ENCODE measurements at regions not wholly inside any gene's neighbourhood (a gene's known extent, or its start where the extent isn't known, plus 50 kb on each side); places are given as distances from the start of the nearest gene placed in this dataset.

GRCh38 chr2:21331625-21332370, 208.0 kb downstream of the TDRD15 start:
- TF ChIP-seq ZFP36L1 (CRISPR knock-in tag; IDR thresholded peaks at IDR 0.05) (no peak), CBX1 (IDR thresholded peaks at IDR 0.05; ENCODE audit: low read depth) (no peak), TBL1XR1 (IDR thresholded peaks at IDR 0.05; ENCODE audit: borderline replicate concordance, low read length, partially characterized antibody) (no peak), HNF1B (CRISPR knock-in tag; IDR thresholded peaks at IDR 0.05) (no peak), KDM2A (CRISPR knock-in tag; IDR thresholded peaks at IDR 0.05; ENCODE audit: borderline replicate concordance, low read depth) (no peak), ZNF614 (CRISPR knock-in tag; IDR thresholded peaks at IDR 0.05; ENCODE audit: borderline replicate concordance) (no peak), ZSCAN9 (CRISPR knock-in tag; IDR thresholded peaks at IDR 0.05; ENCODE audit: borderline replicate concordance) (no peak)
- TF ChIP-seq, protein P1, sequence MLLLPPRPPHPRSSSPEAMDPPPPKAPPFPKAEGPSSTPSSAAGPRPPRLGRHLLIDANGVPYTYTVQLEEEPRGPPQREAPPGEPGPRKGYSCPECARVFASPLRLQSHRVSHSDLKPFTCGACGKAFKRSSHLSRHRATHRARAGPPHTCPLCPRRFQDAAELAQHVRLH (CRISPR knock-in tag; IDR thresholded peaks at IDR 0.05; ENCODE audit: borderline replicate concordance, low read depth), result no peak
- ChIA-PET POLR2A (no interaction called here), CTCF (ENCODE audit: low intra/inter-chr PET ratio, low total read pairs) (no interaction called here)
- Histone ChIP-seq H3K4me1 (ENCODE audit: insufficient read depth, low read length) (no peaks in the 10 kb centered on the region), H3K9me3 (ENCODE audit: low read length) (0 out of 2 replicates have a peak, but pooled peaks cover 6% of the 10 kb centered on the region), H3K9ac (ENCODE audit: insufficient read depth, low read depth, low read length) (no peak overlapping the region), H3K27ac (ENCODE audit: extremely low read length, insufficient read depth, low read length) (no peak overlapping the region), H3K79me2 (ENCODE audit: insufficient read depth, low read length) (no peaks in the 10 kb centered on the region), H3K36me3 (replicated peaks in 1 of 2; ENCODE audit: control insufficient read depth in 1 of 2, insufficient read depth in 2 of 2, low read length in 2 of 2) (no peaks in the 10 kb centered on the region), H3K4me3 (replicated peaks in 1 of 3; ENCODE audit: insufficient read depth in 1 of 3, low read depth in 2 of 3, low read length in 3 of 3) (no peak overlapping the region), H3K27me3 (ENCODE audit: control insufficient read depth in 1 of 2, insufficient read depth in 2 of 2, low read length in 2 of 2) (no peaks in the 10 kb centered on the region; a peak in 1 of 5 replicates), H2AFZ (ENCODE audit: low read length) (no peak overlapping the region), H4K20me1 (ENCODE audit: insufficient read depth, low read length) (no peaks in the 10 kb centered on the region), H3K4me2 (ENCODE audit: low read depth, low read length) (no peak overlapping the region)
- DNase-seq (ENCODE audit: low spot score) (no peak), FAIRE-seq (no peak), ATAC-seq (no peak)
- intact Hi-C loops (cut with micrococcal nuclease; ENCODE audit: unreplicated experiment), result no loop called here
- WGBS (ENCODE audit: low lambda C conversion rate), result 5% methylated on average over 3 of the region's 3 CpGs
- in situ Hi-C loops (cut with HindIII; ENCODE audit: extremely low pct_ligation_motif_present, low pct_unique_long_range_greater_than_20kb), result no loop called here
- BruUV-seq (replicated peaks), result no TSS peak

Measured in HepG2 (cell line).